Calu3 (cell line): ENCODE measurements at regions not wholly inside any gene's neighbourhood (a gene's known extent, or its start where the extent isn't known, plus 50 kb on each side); places are given as distances from the start of the nearest gene placed in this dataset.

Experiments
- BruUV-seq: library from RNA; stranded (reverse); fragments of 400-500 nt; replicated peaks from 2 replicates; lab custom pipeline; 2021; lab: Mats Ljungman, UMichigan
- CTCF ChIA-PET: fragments of 300-600 bp; sonication (Branson Sonifier 250); formaldehyde crosslinking; loops from one replicate; lab custom pipeline; 2022; ENCODE audit warnings: antibody characterized with exemption; lab: Charles Lee
- DNase-seq: peaks from one replicate; pipeline ENCODE4 v3.0.0; 2022
- H3K27ac Mint-ChIP-seq: one replicate; pipeline ENCODE4 v1.8.0; 2022; ENCODE audit warnings: mixed read lengths; ENCODE audit not compliant: unreplicated experiment
- H3K27me3 Mint-ChIP-seq: one replicate; pipeline ENCODE4 v1.8.0; 2022; ENCODE audit warnings: mixed read lengths; ENCODE audit not compliant: unreplicated experiment
- H3K36me3 Mint-ChIP-seq: one replicate; pipeline ENCODE4 v1.8.0; 2022; ENCODE audit warnings: mild to moderate bottlenecking, moderate library complexity, mixed read lengths; ENCODE audit not compliant: insufficient read depth, unreplicated experiment
- H3K4me1 Mint-ChIP-seq: one replicate; pipeline ENCODE4 v1.8.0; 2022; ENCODE audit warnings: mild to moderate bottlenecking, low read depth, mixed read lengths; ENCODE audit not compliant: unreplicated experiment
- H3K4me3 Mint-ChIP-seq: one replicate; pipeline ENCODE4 v1.8.0; 2022; ENCODE audit warnings: mild to moderate bottlenecking, low read depth, moderate library complexity, mixed read lengths; ENCODE audit not compliant: unreplicated experiment
- H3K9me3 Mint-ChIP-seq: one replicate; pipeline ENCODE4 v1.8.0; 2022; ENCODE audit warnings: low read depth, mixed read lengths; ENCODE audit not compliant: unreplicated experiment
- CTCF ChIP-seq: fragments of 200-600 bp; IDR thresholded peaks from one replicate; pipeline ENCODE4 v1.8.0; 2022; ENCODE audit warnings: antibody characterized with exemption; ENCODE audit not compliant: unreplicated experiment
- intact Hi-C: fragments of 100-400 bp; cut with micrococcal nuclease; formaldehyde crosslinking; loops from one replicate; pipeline ENCODE4 v1.10.0; 2022; ENCODE audit not compliant: unreplicated experiment

GRCh38 chr4:186839122-186840037, 115.7 kb upstream of the FAT1 start:
- Mint-ChIP-seq H3K27me3 (no peaks in the 10 kb centered on the region), H3K4me3 (peak overlapping the region; percentile 79), H3K4me1 (peaks cover 9% of the 10 kb centered on the region), H3K27ac (peak overlapping the region; percentile 82), H3K36me3 (peaks cover 30% of the 10 kb centered on the region), H3K9me3 (no peaks in the 10 kb centered on the region)
- TSS peak; percentile 46 for BruUV-seq
- CTCF ChIA-PET = interaction anchor here (0.6 to 1.7 kb wide), 6 partner anchors 55 to 143 kb away, joined by 3 to 5 read pairs (median 3); no protein-coding TSS in a partner anchor
- peak; percentile 54 for DNase-seq
- TF ChIP-seq CTCF = no peak
- intact Hi-C loops = no loop called here

GRCh38 chr4:186840222-186840701, 116.6 kb upstream of the FAT1 start:
- peaks cover 13% of the 10 kb centered on the region for H3K4me1 Mint-ChIP-seq
- DNase-seq = peak; percentile 67
- no peak for TF ChIP-seq CTCF
- peak overlapping the region; percentile 82 for H3K27ac Mint-ChIP-seq
- H3K9me3 Mint-ChIP-seq = no peaks in the 10 kb centered on the region
- CTCF ChIA-PET = interaction anchor here (0.6 to 1.7 kb wide), 9 partner anchors 21 to 113 kb away, joined by 3 to 8 read pairs (median 4); no protein-coding TSS in a partner anchor
- peaks cover 33% of the 10 kb centered on the region for H3K36me3 Mint-ChIP-seq
- H3K4me3 Mint-ChIP-seq = peak overlapping the region; percentile 79
- no peaks in the 10 kb centered on the region for H3K27me3 Mint-ChIP-seq
- no TSS peak for BruUV-seq
- intact Hi-C loops = no loop called here

- no peaks in the 10 kb centered on the region for H3K9me3 Mint-ChIP-seq
- BruUV-seq = TSS peak; percentile 17
- CTCF ChIA-PET = interaction anchor here (0.6 to 1.0 kb wide), 7 partner anchors 22 to 113 kb away, joined by 3 to 8 read pairs (median 4); no protein-coding TSS in a partner anchor
- no peaks in the 10 kb centered on the region for H3K27me3 Mint-ChIP-seq
- H3K36me3 Mint-ChIP-seq = peaks cover 33% of the 10 kb centered on the region
- peak overlapping the region; percentile 79 for H3K4me3 Mint-ChIP-seq
- peaks cover 18% of the 10 kb centered on the region for H3K4me1 Mint-ChIP-seq
- TF ChIP-seq CTCF = no peak
- peak overlapping the region; percentile 82 for H3K27ac Mint-ChIP-seq
- peak; percentile 66 for DNase-seq
- intact Hi-C loops = no loop called here
Measured at GRCh38 chr4:186840771-186841301, 117.2 kb upstream of the FAT1 start.

GRCh38 chr4:186844059-186844681, 120.5 kb upstream of the FAT1 start:
- intact Hi-C loops = loop anchor here (2.0 kb wide), 3 partner anchors 79 to 115 kb away; no protein-coding TSS in a partner anchor
- Mint-ChIP-seq H3K27ac (peak overlapping the region; percentile 93), H3K4me1 (peaks cover 12% of the 10 kb centered on the region), H3K36me3 (peaks cover 30% of the 10 kb centered on the region), H3K4me3 (peak overlapping the region; percentile 65), H3K9me3 (no peaks in the 10 kb centered on the region), H3K27me3 (no peaks in the 10 kb centered on the region)
- no TSS peak for BruUV-seq
- CTCF ChIA-PET = interaction anchor here (0.7 to 2.0 kb wide), 3 partner anchors 63 to 120 kb away, joined by 3 to 4 read pairs (median 3); partner anchors contain the start of gene FAT1
- TF ChIP-seq CTCF = no peak
- DNase-seq = no peak
